Subcutaneous abdominal adipose tissue (tissue), 5 donors: ENCODE measurements at regions not wholly inside any gene's neighbourhood (a gene's known extent, or its start where the extent isn't known, plus 50 kb on each side); places are given as distances from the start of the nearest gene placed in this dataset.
"Not testable (repeated sequence)": the region's sequence is repeated elsewhere in the genome, so short reads cannot be mapped to it uniquely, and the experiment has no call there.

Experiments
- H3K27ac ChIP-seq: one replicate; pipeline ENCODE4 v1.7.0; 2013; ENCODE audit warnings: low read depth, mild to moderate bottlenecking, inconsistent platforms, low read length, moderate library complexity
- H3K27me3 ChIP-seq, 5 donors: one replicate each; pipeline ENCODE4 v1.7.0; 2013; ENCODE audit warnings: low read length in 5 of 5, inconsistent platforms in 1 of 5; ENCODE audit not compliant: control insufficient read depth in 5 of 5, insufficient read depth in 4 of 5
- H3K36me3 ChIP-seq, 5 donors: one replicate each; pipeline ENCODE4 v1.7.0; 2013; ENCODE audit warnings: low read length in 5 of 5; ENCODE audit not compliant: control insufficient read depth in 5 of 5, insufficient read depth in 5 of 5
- H3K4me1 ChIP-seq, 5 donors: one replicate each; pipeline ENCODE4 v1.7.0; 2013; ENCODE audit warnings: low read length in 5 of 5, mild to moderate bottlenecking in 3 of 5, moderate library complexity in 1 of 5; ENCODE audit not compliant: control insufficient read depth in 5 of 5, insufficient read depth in 5 of 5
- H3K4me3 ChIP-seq, 5 donors: one replicate each; pipeline ENCODE4 v1.7.0; 2013; ENCODE audit warnings: low read length in 5 of 5, low read depth in 1 of 5
- H3K9ac ChIP-seq, 5 donors: one replicate each; pipeline ENCODE4 v1.7.0; 2013; ENCODE audit warnings: low read length in 5 of 5, mild to moderate bottlenecking in 4 of 5, moderate library complexity in 3 of 5
- H3K9me3 ChIP-seq, 5 donors: one replicate each; pipeline ENCODE4 v1.7.0; 2013; ENCODE audit warnings: low read length in 5 of 5; ENCODE audit not compliant: control insufficient read depth in 5 of 5
- donor health status: healthy.
- donor health status: healthy.
- donor health status: healthy.
- donor health status: healthy.
- donor health status: healthy.

GRCh38 chr6:119781365-119781764, 431.8 kb upstream of the MAN1A1 start:
- Histone ChIP-seq H3K27me3 (no peaks in the 10 kb centered on the region), H3K9me3 (no peaks in the 10 kb centered on the region), H3K4me1 (peaks cover 0 to 2% (median 0%) of the 10 kb centered on the region in 5 donors), H3K4me3 (no peak overlapping the region), H3K9ac (no peak overlapping the region), H3K36me3 (no peaks in the 10 kb centered on the region), H3K27ac (no peak overlapping the region)

GRCh38 chr6:119768201-119768600, 418.6 kb upstream of the MAN1A1 start:
- Histone ChIP-seq H3K4me3 (no peak overlapping the region), H3K27me3 (no peaks in the 10 kb centered on the region), H3K36me3 (no peaks in the 10 kb centered on the region), H3K9me3 (peaks cover 0 to 14% (median 11%) of the 10 kb centered on the region in 5 donors), H3K9ac (no peak overlapping the region), H3K4me1 (no peaks in the 10 kb centered on the region), H3K27ac (no peak overlapping the region)

- Histone ChIP-seq H3K27me3 (no peaks in the 10 kb centered on the region), H3K4me3 (no peak overlapping the region), H3K9me3 (no peaks in the 10 kb centered on the region), H3K4me1 (no peaks in the 10 kb centered on the region), H3K27ac (no peak overlapping the region), H3K36me3 (no peaks in the 10 kb centered on the region), H3K9ac (no peak overlapping the region)
Observed at GRCh38 chr6:119764927-119765681, 415.5 kb upstream of the MAN1A1 start.

- Histone ChIP-seq H3K4me3 (no peak overlapping the region), H3K4me1 (peaks cover 0 to 4% (median 0%) of the 10 kb centered on the region in 5 donors), H3K9me3 (no peaks in the 10 kb centered on the region), H3K9ac (no peak overlapping the region), H3K27me3 (no peaks in the 10 kb centered on the region), H3K36me3 (no peaks in the 10 kb centered on the region), H3K27ac (no peak overlapping the region)
Observed at GRCh38 chr6:119760046-119760445, 410.5 kb upstream of the MAN1A1 start.

GRCh38 chr6:119758385-119758784, 408.8 kb upstream of the MAN1A1 start:
- Histone ChIP-seq H3K4me1 (peaks cover 0 to 4% (median 0%) of the 10 kb centered on the region in 5 donors), H3K27me3 (no peaks in the 10 kb centered on the region), H3K27ac (no peak overlapping the region), H3K9ac (no peak overlapping the region), H3K4me3 (no peak overlapping the region), H3K9me3 (no peaks in the 10 kb centered on the region), H3K36me3 (no peaks in the 10 kb centered on the region)

GRCh38 chr6:119757467-119757866, 407.9 kb upstream of the MAN1A1 start:
- Histone ChIP-seq H3K27me3 (no peaks in the 10 kb centered on the region), H3K4me3 (no peak overlapping the region), H3K4me1 (peaks cover 0 to 4% (median 0%) of the 10 kb centered on the region in 5 donors), H3K9me3 (no peaks in the 10 kb centered on the region), H3K36me3 (no peaks in the 10 kb centered on the region), H3K9ac (no peak overlapping the region), H3K27ac (no peak overlapping the region)

- H3K4me1 ChIP-seq, result no peaks in the 10 kb centered on the region
Observed at GRCh38 chr6:119749335-119749734, 399.8 kb upstream of the MAN1A1 start.

GRCh38 chr6:119748535-119748934, 399.0 kb upstream of the MAN1A1 start:
- not testable (repeated sequence) for H3K27me3 ChIP-seq, H3K9ac ChIP-seq, H3K36me3 ChIP-seq, H3K4me1 ChIP-seq, H3K9me3 ChIP-seq, H3K4me3 ChIP-seq, H3K27ac ChIP-seq

More at GRCh38 chr6:119749335-119749734, 399.8 kb upstream of the MAN1A1 start:
- Histone ChIP-seq H3K27ac (no peak overlapping the region), H3K27me3 (no peaks in the 10 kb centered on the region), H3K4me3 (no peak overlapping the region), H3K36me3 (no peaks in the 10 kb centered on the region), H3K9ac (no peak overlapping the region), H3K9me3 (no peaks in the 10 kb centered on the region)

GRCh38 chr6:119742188-119742803, 392.7 kb upstream of the MAN1A1 start:
- Histone ChIP-seq H3K9ac (no peak overlapping the region), H3K9me3 (no peaks in the 10 kb centered on the region), H3K4me1 (no peaks in the 10 kb centered on the region)

GRCh38 chr6:119739769-119740168, 390.2 kb upstream of the MAN1A1 start:
- H3K9ac ChIP-seq, result no peak overlapping the region
- peaks cover 0 to 7% (median 4%) of the 10 kb centered on the region in 5 donors for H3K4me1 ChIP-seq
- H3K4me3 ChIP-seq, result no peak overlapping the region
- no peaks in the 10 kb centered on the region for H3K36me3 ChIP-seq
- no peak overlapping the region for H3K27ac ChIP-seq
- H3K27me3 ChIP-seq, result no peaks in the 10 kb centered on the region
- H3K9me3 ChIP-seq, result no peaks in the 10 kb centered on the region

More at GRCh38 chr6:119742188-119742803, 392.7 kb upstream of the MAN1A1 start:
- Histone ChIP-seq H3K27ac (no peak overlapping the region), H3K27me3 (no peaks in the 10 kb centered on the region), H3K36me3 (no peaks in the 10 kb centered on the region), H3K4me3 (no peak overlapping the region)
